ENCODE measurements at regions not wholly inside any gene's neighbourhood (a gene's known extent, or its start where the extent isn't known, plus 50 kb on each side); places are given as distances from the start of the nearest gene placed in this dataset. TPM values are rescaled to one million over a fixed set of nuclear protein-coding genes. Genes with fewer than 3 reads are reported as not detected.

DNA sequence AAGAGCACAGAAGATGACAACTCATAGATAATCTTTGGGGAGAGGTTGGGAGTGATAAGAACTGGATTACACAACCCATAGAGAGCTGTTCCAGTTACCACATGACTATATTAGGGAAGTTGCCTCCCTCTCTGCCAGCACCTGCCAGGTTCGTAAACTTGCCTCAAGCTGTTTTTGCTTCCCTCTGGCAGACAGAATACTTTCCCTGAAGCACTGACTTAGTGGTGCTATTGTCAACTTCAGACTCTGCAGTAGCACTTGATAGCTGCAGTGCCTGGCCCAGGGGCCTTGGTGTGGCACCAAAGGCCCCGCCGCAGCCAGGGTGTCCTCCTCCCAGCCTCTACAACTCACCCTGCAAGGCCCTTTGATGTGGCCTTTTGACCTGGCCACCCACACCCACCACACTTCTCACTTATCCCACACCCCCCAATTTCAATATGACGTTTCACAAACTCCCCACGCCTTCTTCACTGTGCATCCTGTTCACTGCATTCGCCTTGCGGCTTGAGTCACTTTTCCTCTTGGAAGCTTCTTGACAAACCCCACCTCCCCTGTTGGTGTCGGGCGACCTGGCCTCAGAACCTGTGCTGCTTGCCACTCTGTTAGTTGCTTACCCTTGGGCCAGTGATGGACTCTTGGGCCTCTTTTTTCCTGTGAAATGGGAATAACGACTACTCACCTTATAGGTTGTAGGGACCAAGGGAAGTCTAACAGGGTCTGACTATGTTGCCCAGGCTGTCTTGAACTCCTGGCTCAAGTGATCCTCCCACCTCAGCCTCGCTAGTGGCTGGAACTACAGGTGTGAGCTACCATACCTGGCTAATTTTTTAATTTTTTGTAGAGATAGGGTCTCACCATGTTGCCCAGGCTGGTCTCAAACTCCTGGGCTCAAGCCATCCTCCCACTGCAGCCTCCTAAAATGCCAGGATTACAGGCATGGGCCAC lies 50.2 kb upstream of the PODXL start:
- Mint-ChIP-seq H3K4me1 (peaks cover 63% of the 10 kb centered on the region), H3K4me3 (peak overlapping the region; percentile 44), H3K9me3 (no peaks in the 10 kb centered on the region), H3K27ac (peak overlapping the region; percentile 97), H3K27me3 (ENCODE audit: insufficient read depth, low read depth) (peaks cover 12% of the 10 kb centered on the region), H3K36me3 (no peaks in the 10 kb centered on the region)
- TF ChIP-seq EZH2 (IDR thresholded peaks at IDR 0.05) (no peak), EZH2phosphoT487 (IDR thresholded peaks at IDR 0.05) (no peak)
- TF ChIP-seq, protein P1, sequence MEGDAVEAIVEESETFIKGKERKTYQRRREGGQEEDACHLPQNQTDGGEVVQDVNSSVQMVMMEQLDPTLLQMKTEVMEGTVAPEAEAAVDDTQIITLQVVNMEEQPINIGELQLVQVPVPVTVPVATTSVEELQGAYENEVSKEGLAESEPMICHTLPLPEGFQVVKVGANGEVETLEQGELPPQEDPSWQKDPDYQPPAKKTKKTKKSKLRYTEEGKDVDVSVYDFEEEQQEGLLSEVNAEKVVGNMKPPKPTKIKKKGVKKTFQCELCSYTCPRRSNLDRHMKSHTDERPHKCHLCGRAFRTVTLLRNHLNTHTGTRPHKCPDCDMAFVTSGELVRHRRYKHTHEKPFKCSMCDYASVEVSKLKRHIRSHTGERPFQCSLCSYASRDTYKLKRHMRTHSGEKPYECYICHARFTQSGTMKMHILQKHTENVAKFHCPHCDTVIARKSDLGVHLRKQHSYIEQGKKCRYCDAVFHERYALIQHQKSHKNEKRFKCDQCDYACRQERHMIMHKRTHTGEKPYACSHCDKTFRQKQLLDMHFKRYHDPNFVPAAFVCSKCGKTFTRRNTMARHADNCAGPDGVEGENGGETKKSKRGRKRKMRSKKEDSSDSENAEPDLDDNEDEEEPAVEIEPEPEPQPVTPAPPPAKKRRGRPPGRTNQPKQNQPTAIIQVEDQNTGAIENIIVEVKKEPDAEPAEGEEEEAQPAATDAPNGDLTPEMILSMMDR (IDR thresholded peaks at IDR 0.05) = no peak
- no peaks in the 10 kb centered on the region for H3K9me3 ChIP-seq (ENCODE audit: low read depth)
- peak overlapping the region; percentile 98 for H3K27ac ChIP-seq
- no peaks in the 10 kb centered on the region for H4K20me1 ChIP-seq (ENCODE audit: low read depth)
- H3K36me3 ChIP-seq = no peaks in the 10 kb centered on the region
- no peaks in the 10 kb centered on the region for H3K27me3 ChIP-seq
- peak overlapping the region; percentile 40 for H3K4me2 ChIP-seq
- peak; percentile 26 for DNase-seq (ENCODE audit: low spot score)
- peaks cover 68% of the 10 kb centered on the region for H3K4me1 ChIP-seq
- H2AFZ ChIP-seq (replicated peaks) = no peak overlapping the region
- H3K9ac ChIP-seq = no peak overlapping the region
- no peaks in the 10 kb centered on the region for H3K79me2 ChIP-seq (ENCODE audit: low read depth)
- H3F3A ChIP-seq (ENCODE audit: low read depth) = peaks cover 56% of the 10 kb centered on the region
- no peak overlapping the region for H3K4me3 ChIP-seq

Small RNA genes lying in the stretch of these regions (small RNA-seq; reads per million reads assigned to genes)
- gene AC009518.3 = not detected
